ENCODE measurements at regions not wholly inside any gene's neighbourhood (a gene's known extent, or its start where the extent isn't known, plus 50 kb on each side); places are given as distances from the start of the nearest gene placed in this dataset.

DNA sequence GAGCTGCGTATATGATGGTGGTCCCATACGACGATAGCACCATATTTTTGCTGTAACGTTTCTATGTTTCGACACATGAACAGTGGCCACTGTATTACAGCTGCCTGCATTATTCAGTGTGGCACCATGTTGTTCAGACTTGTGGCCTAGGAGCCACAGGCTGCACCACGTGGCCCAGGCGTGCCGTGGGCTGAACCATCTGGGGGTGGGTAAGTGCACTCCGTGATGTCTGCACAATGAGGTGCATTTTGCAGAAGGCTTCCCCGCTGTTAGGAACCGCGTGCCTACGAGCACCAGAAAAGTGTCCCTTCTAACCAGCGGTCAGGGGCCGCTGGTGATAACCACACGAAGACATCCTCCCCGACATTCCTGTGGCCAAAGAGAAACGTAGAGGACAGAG lies 433.7 kb upstream of the MYT1L start:
- peaks cover 4% of the 10 kb centered on the region for H3K27me3 ChIP-seq (ENCODE audit: control insufficient read depth, insufficient read depth, low read length)
- DNase-seq (ENCODE audit: low read depth), result no peak
- TF ChIP-seq CTCF (IDR thresholded peaks at IDR 0.05; ENCODE audit: insufficient read depth, low read length, poor library complexity, severe bottlenecking), result no peak
- no peaks in the 10 kb centered on the region for H3K36me3 ChIP-seq (ENCODE audit: control insufficient read depth, insufficient read depth, low read length)
- H3K4me3 ChIP-seq (ENCODE audit: low read depth, low read length), result no peak overlapping the region

DNA sequence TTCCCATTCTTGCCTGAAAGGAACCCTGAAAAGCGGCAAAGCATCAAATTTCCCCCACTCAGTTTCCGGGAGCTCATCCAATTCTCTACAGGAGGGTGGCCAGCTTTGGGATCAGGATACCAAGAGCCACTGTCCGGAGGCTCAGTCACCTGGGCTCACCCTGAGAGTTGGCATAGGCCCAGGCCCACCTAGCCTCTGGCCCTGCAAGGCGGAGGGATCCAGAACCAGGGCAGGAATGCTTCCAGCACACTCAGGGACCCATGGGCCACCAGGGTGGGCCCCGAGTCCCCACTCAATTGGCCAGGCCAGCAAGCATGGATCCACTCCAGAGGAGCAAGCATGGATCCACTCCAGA lies 432.9 kb upstream of the MYT1L start:
- no peak for DNase-seq (ENCODE audit: low read depth)
- H3K36me3 ChIP-seq (ENCODE audit: control insufficient read depth, insufficient read depth, low read length), result no peaks in the 10 kb centered on the region
- no peak overlapping the region for H3K4me3 ChIP-seq (ENCODE audit: low read depth, low read length)
- no peaks in the 10 kb centered on the region for H3K27me3 ChIP-seq (ENCODE audit: control insufficient read depth, insufficient read depth, low read length)
- TF ChIP-seq CTCF (IDR thresholded peaks at IDR 0.05; ENCODE audit: insufficient read depth, low read length, poor library complexity, severe bottlenecking), result no peak

DNA sequence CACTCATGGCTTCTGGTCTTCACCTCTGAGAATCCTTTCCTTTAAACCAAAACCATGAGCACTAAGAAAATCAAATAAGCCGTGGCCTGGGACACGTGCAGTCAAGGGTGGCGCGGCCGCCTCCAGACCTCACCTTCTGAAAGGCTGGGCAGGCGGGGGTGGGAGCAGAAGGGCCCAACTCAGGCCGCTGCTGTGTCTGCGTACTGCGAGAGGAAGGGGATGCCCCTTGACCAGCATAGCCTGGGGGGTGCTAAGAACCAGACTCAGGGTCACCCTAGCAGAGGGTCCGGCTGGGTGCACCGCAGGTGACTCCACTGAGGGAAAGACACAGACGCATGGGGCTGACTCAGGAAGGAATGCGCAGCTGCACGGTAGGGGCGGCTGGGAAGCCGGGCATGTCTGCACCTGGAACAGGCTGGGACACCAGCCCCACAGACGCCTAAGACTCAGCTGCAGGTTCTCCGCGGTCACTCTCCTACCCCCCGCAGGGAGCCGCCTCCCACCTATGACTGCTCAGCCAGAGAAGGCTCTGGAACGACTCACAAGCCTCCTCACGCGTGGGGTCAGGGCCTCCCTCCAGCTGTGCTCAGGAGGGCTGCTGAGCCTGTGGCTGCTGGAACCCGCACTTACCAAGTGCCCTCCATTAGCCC lies 432.4 kb upstream of the MYT1L start:
- H3K27me3 ChIP-seq (ENCODE audit: control insufficient read depth, insufficient read depth, low read length), result no peaks in the 10 kb centered on the region
- peak; percentile 60 for DNase-seq (ENCODE audit: low read depth)
- H3K36me3 ChIP-seq (ENCODE audit: control insufficient read depth, insufficient read depth, low read length), result no peaks in the 10 kb centered on the region
- TF ChIP-seq CTCF (IDR thresholded peaks at IDR 0.05; ENCODE audit: insufficient read depth, low read length, poor library complexity, severe bottlenecking), result no peak
- no peak overlapping the region for H3K4me3 ChIP-seq (ENCODE audit: low read depth, low read length)

- Histone ChIP-seq H3K4me3 (ENCODE audit: low read depth, low read length) (no peak overlapping the region), H3K36me3 (ENCODE audit: control insufficient read depth, insufficient read depth, low read length) (no peaks in the 10 kb centered on the region), H3K27me3 (ENCODE audit: control insufficient read depth, insufficient read depth, low read length) (no peaks in the 10 kb centered on the region)
- DNase-seq (ENCODE audit: low read depth), result no peak
- no peak for TF ChIP-seq CTCF (IDR thresholded peaks at IDR 0.05; ENCODE audit: insufficient read depth, low read length, poor library complexity, severe bottlenecking)
Measured at GRCh38 chr2:2762913-2763312, 431.8 kb upstream of the MYT1L start.

DNA sequence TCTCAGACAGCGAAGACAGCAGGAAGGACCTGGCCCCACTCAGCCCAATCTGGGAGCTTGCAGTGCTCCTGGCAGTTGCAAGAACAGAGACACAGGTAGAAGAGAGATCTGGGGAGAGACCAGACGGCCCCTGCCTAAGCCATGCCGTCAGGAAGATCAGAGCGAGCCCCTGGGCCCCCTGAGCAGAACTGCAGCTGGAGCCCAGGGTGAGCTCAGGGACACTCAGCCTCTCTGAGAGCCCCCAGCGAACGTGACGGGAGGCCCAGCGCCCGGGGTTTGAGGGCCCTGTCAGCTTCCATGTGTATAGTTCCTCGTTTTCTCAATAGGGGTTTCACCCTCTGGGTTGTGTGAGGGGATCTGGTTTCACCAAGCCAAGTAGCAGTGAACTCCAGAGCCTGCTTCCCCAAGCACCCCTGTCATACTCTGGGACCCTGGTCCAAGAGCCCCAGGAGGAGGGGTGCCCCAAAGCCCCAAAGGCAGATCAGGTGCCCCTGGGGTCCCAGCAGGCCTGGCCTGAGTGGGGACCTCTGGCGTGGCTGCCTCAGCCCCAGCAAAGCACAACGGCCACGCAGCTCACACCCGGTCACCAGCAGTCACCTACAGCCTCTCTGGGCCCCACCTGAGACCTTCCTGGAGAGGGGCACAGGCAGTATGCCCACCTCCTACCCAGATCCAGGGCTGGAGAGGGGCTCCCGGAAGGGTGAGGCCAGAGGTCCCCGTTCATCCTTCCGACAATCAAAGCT lies 431.3 kb upstream of the MYT1L start:
- Histone ChIP-seq H3K4me3 (ENCODE audit: low read depth, low read length) (no peak overlapping the region), H3K27me3 (ENCODE audit: control insufficient read depth, insufficient read depth, low read length) (no peaks in the 10 kb centered on the region), H3K36me3 (ENCODE audit: control insufficient read depth, insufficient read depth, low read length) (no peaks in the 10 kb centered on the region)
- no peak for DNase-seq (ENCODE audit: low read depth)
- no peak for TF ChIP-seq CTCF (IDR thresholded peaks at IDR 0.05; ENCODE audit: insufficient read depth, low read length, poor library complexity, severe bottlenecking)

Measured in kidney epithelial cell (primary cell).